Peyer's patch (tissue), 4 donors: ENCODE measurements at regions not wholly inside any gene's neighbourhood (a gene's known extent, or its start where the extent isn't known, plus 50 kb on each side); places are given as distances from the start of the nearest gene placed in this dataset.

ENCODE experiments used
- POLR2A ChIP-seq, 2 donors: fragments of 450-650 bp; IDR thresholded peaks; one replicate each; pipeline ENCODE4 v1.5.1; 2017; ENCODE audit warnings: antibody characterized with exemption in 2 of 2, mild to moderate bottlenecking in 2 of 2, moderate library complexity in 2 of 2
- TF ChIP-seq, protein P1 (sequence below), 6 experiments: fragments of 450-650 bp in 4 of 6; fragments of 200-600 bp in 2 of 6; sonication (generic) in 1 of 6; IDR thresholded peaks; one replicate each; pipeline ENCODE4 v1.5.1; 2017 to 2019; ENCODE audit warnings: antibody characterized with exemption in 6 of 6, mild to moderate bottlenecking in 3 of 6, moderate library complexity in 1 of 6

GRCh38 chr2:198465970-198466369 lies 661.6 kb downstream of the PLCL1 start:
- no peak for TF ChIP-seq POLR2A (IDR thresholded peaks at IDR 0.05)
- TF ChIP-seq, protein P1, sequence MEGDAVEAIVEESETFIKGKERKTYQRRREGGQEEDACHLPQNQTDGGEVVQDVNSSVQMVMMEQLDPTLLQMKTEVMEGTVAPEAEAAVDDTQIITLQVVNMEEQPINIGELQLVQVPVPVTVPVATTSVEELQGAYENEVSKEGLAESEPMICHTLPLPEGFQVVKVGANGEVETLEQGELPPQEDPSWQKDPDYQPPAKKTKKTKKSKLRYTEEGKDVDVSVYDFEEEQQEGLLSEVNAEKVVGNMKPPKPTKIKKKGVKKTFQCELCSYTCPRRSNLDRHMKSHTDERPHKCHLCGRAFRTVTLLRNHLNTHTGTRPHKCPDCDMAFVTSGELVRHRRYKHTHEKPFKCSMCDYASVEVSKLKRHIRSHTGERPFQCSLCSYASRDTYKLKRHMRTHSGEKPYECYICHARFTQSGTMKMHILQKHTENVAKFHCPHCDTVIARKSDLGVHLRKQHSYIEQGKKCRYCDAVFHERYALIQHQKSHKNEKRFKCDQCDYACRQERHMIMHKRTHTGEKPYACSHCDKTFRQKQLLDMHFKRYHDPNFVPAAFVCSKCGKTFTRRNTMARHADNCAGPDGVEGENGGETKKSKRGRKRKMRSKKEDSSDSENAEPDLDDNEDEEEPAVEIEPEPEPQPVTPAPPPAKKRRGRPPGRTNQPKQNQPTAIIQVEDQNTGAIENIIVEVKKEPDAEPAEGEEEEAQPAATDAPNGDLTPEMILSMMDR (IDR thresholded peaks at IDR 0.05): no peak
